ENCODE measurements at regions not wholly inside any gene's neighbourhood (a gene's known extent, or its start where the extent isn't known, plus 50 kb on each side); places are given as distances from the start of the nearest gene placed in this dataset.
A peak's percentile ranks its signal among the peaks of the same experiment; 100 is the strongest.

DNA sequence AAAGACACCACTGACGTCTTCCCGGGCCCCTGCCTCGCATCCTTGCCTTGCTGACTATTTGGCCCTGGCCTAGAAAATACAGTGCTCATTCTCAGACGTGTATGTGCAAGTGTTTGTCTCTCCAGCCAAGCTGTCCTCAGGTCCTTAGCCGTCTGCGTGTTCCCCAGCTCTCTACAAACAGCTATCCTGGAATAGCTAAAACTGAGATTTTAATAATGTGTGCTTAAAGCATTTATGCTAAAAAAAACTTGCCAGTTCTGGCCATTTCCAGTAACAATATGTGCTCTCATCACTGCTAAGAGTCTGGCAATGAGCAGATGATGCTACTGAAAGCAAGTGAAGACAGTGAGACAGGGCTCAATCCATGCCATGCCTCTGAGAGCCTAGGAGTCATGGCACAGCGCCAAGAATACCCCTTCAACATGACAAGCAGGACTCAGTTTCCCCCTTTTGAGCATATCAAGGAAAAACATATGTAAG, 55.7 kb downstream of the IRF2BP2 start:
- DNase-seq (ENCODE audit: low spot score), result no peak

GRCh38 chr1:234553240-234554188, 56.5 kb downstream of the IRF2BP2 start:
- DNase-seq (ENCODE audit: low spot score), result no peak

GRCh38 chr1:234551032-234551378, 59.0 kb downstream of the IRF2BP2 start:
- no peak for DNase-seq (ENCODE audit: low spot score)

DNA sequence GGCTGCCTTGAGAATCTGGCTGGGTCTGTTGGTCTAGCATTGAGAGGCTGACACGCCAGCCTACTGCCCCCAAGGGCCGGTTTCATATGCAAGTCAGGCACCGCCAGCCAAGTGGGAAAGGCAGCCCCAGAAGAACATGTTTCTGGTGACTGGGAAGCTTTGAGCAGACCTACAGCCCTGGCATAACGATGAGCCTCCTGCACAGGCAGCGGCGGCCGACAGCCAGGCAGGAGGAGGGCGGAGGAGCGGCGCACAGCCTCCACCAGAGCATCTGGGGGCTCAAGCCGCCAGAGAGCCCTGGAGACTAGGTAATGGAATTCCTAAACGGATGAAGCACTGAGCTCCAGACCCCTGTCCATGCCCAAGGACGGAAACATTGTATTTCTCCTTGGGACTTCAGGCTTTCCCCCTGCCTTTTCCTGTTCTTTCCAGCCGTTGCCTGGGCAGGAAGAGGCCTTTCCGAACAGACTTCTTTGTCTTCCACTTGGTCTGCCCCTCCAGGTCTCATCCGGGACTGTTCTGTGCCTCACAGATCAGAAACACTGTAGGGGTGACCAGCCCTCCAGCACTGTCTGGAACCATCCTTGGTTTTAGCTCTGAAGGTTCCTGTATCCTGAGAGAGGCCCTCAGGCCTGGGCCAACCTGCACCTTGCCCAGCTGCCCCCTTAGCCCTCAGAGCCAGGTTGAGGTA, 59.5 kb downstream of the IRF2BP2 start:
- no peak for DNase-seq (ENCODE audit: low spot score)

DNA sequence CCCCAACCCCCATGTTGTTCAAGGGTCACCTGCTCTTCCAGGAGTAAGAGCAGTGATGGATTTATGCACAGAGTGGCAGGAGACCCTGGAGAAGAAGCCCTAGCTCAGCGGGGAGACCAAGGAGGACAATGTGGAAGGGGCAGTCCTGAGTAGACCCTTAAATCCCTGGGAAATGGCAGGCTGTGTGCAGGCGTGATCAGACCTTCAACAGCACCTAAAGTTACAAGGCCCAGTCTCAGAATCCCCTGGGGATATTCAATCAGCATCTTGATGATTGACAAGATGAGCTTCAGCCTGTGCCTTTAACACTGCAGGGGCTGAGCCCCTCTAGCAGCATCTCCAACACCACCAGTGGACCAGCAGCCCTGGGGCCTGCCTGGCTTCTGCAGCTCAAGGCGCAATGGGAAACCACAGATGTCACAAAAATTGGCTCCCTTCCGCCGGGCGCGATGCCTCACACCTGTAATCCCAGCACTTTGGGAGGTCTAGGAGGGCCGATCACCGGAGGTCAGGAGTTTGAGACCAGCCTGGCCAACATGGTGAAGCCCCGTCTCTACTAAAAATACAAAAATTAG, 60.4 kb downstream of the IRF2BP2 start:
- no peak for DNase-seq (ENCODE audit: low spot score)

DNA sequence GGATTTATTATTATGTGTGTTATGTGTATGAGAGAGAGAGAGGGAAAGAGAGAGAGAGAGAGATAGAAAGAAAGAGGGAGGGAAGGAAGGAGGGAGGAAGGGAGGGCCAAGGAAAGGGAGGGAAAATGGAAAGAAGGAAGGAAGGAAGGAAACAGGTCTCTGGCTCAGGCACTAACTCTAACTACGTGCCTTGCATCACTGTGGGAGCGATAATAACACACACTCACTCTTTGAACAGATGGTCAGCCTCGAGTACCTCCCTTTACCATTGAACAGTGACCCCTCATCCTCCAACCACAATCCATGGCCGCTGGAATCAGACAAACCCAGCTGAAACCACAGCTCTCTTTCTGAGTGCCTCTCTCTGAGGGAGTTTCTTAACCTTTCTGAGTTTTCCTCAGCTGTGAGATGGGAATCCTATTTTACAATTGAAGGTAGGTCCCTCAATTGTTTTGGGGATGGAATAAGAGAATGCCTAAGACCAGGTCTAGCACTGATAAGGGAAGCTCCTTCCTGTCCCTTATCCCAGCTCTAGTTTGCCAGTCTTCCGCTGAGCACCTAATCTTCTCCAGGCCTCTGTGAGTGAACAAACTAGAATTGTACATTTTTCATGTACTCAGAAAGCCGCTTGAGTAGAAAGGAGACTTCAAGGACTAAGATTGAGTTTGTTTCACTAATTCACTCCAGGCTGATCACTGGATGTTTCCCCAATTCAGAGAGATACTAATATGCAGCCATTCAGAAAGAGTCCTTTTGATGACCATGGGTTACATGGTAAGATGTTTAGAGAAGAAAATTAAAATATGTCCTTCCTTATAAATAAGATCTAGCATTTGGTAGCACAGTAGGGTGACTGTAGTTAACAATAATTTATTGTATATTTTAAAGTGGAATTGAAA, 62.8 kb downstream of the IRF2BP2 start:
- DNase-seq (ENCODE audit: low spot score), result no peak

GRCh38 chr1:234546387-234546704, 63.6 kb downstream of the IRF2BP2 start:
- no peak for DNase-seq (ENCODE audit: low spot score)

DNA sequence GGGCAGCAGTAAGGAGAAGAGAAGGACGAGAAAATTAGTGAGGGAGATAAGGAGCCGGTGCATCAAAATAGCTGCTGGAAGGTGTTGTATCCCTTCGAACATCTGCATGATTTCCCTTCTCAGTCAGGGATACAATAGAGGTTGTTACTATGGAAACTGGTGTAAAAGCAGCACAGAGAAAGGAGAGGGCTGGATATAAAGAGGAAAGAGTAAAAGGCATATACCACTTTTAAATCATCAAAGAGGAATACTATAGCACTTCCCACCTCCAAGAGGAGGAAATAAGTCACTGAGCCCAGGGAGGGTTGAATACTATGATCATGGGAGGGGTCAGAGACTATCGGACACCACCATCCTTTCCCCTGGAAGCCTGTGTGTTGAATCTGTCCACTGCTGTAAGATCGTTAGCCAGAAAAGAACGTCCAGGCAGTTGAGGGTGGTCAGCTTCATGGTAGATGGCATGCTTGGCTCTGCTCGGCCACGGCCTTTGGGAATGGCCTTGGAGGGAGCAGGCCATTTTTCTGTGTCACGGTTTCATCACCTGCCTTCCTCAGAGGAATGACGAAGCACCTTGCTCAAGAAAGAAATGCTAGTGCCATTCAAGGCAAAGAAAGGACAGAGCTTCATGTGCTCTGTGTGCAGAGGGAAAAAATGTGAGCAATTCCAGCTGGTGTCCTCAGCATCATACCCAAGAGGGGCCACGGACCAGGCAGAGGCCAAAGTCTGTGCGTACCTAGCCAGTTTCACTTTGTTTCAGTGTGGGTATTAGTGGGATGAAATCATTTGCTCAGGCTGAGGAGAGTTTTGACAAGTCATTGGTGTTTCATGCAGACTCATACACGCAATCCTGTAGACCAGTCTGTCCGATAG, 64.2 kb downstream of the IRF2BP2 start:
- DNase-seq (ENCODE audit: low spot score), result no peak

DNA sequence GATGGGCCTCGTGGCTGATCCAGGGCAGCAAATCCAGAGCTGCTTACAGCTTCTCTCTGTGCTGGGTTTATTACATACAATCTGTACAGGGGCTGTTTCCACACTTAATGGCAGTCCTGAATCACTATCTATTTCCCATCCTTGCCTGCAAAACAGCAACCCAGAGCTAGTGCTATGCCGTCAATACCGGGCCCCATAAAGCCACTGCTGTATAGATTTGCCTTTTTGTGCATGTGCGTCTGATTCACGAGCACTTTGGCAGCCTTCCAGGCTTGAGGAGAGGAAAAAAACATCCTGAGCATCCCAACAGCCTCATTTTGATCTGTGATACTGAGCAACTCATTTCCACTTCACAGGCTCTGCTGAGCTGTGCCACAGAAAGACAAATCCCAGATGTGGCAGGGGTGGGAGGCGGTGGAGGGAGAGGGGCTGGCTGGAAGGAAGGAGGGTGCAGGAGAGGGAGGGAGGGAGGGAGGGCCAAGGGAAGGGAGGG, 65.2 kb upstream of the TARBP1 start:
- peak; percentile 46 for DNase-seq (ENCODE audit: low spot score)

DNA sequence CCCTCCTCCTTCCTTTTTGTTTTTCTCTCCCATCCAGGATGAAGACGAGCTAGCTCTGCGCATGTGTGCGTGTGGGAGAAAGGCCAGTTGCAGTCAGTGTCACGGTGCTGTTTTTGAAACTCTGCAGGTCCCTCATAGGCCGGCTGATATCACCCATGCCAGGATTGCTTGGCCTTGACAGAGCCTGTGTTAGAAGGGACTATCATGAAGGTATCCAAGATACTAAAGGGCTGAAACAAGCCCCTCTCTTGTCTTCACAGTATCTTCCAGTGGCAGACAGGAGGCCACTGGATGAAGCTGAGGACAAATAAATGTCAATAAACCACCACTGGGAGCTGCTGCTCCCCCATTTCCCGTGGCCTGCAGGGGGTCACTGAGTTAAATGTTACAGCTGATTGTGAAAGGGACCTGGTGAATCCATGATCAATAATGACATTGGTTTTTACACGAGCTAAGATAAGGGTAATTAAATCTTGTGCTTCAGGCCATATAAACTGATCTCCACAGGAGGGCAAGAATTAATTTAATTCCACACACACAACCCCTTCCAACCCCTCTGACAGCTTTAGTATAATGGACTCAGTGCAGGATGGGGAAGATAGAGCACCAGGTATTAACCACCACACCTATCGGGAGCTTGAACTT, 64.6 kb upstream of the TARBP1 start:
- DNase-seq (ENCODE audit: low spot score), result no peak

GRCh38 chr1:234542211-234542850, 63.4 kb upstream of the TARBP1 start:
- no peak for DNase-seq (ENCODE audit: low spot score)

GRCh38 chr1:234541286-234541975, 62.5 kb upstream of the TARBP1 start:
- no peak for DNase-seq (ENCODE audit: low spot score)

GRCh38 chr1:234540404-234540762, 61.4 kb upstream of the TARBP1 start:
- no peak for DNase-seq (ENCODE audit: low spot score)

DNA sequence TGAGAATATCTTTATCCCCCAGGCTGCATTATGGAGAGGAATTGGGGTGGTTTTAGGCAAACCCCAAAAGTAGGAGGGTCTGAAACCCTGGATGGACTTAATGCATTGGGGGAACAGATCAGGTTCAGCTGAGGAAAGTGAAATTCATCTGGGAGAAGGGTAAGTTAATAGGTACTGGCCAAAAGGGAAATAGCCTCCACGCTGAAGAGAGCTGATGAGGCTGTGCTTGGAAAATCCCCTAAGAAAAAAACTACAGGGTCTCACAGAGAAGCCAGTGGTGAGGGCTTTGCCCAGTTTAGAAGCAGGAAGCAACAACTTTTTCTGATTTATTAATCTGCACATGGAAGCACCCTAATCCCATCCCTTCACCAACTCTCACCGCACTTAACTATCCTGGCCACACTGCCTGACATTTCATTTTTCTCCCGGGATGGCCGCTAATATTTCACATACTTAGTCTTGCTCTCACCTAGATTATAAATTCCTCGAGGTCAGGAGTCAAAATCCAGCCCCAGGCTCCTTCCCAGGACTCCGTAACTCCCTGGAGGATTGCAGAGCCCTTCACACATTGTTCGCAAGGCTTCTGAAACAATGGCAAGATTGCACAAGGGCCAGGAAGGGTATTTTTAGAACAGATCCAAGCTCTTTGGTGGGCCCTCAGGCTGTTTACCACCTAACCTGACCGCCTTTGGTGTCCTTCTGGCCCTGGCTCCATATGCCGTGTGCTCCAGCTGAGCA, 60.9 kb upstream of the TARBP1 start:
- DNase-seq (ENCODE audit: low spot score), result no peak

DNA sequence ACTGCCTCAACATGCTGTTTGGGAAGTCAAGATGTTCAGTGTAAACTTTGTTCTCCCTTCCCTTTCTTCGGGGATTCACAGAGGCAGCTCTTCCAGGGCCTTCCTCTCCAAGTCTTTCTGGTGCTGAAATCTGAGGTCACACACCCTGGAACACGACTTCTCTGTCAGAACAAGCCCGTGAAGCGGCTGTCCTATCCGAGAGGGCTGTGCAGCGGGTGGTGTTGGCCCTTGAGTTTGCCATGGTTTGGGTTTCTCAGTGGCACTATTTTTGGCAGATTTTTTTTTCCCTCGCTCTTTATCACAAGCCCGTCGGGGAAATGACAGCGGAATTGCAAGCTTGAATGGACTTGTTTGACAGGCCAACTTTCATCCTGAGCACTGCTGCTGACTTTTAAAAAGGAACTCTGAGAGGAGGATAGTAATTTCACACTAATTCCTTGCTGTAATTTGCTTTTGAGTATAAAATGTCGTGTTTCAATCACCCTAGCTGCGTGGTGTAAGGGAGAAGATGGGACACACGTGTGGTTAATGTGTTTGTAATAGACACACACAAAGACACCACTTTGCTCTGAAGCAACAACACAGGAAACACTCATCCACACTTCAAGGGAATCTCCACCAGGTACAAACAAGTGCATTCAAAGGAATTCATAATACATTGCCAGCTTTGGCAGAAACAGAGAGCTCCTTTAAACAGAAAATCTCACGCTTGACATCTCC, 60.1 kb upstream of the TARBP1 start:
- no peak for DNase-seq (ENCODE audit: low spot score)

GRCh38 chr1:234538062-234538731, 59.2 kb upstream of the TARBP1 start:
- no peak for DNase-seq (ENCODE audit: low spot score)

DNA sequence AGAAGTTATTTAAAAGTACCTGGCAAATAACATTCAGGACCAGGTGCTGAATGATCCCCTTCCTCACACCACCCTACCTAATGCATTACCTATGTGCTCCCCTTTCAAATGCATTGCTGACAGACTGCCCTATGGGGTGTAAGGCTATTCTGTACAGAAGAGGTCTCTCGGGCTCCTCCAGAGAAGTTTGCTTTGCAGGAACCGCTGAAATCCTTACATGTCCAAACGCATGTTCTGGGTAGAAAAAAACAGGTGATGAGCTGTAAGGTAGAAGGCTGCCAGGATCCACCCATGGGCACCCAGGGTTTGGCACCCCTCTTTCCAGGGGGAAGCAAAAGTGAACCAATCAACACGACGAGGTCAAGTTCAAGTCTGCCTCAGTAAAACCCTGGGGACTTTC, 58.3 kb upstream of the TARBP1 start:
- no peak for DNase-seq (ENCODE audit: low spot score)
